Stimulated activated CD8-positive, alpha-beta memory T cell treated with anti-CD3 and anti-CD28 coated beads, Interleukin-4, amount 100 ng/mL, for 24 hours (primary cell): ENCODE measurements at regions not wholly inside any gene's neighbourhood (a gene's known extent, or its start where the extent isn't known, plus 50 kb on each side); places are given as distances from the start of the nearest gene placed in this dataset.
"Not testable (repeated sequence)": the region's sequence is repeated elsewhere in the genome, so short reads cannot be mapped to it uniquely, and the experiment has no call there.

ENCODE experiments used
- DNase-seq: peaks from one replicate; pipeline ENCODE4 v3.0.0-alpha.2; 2020; ENCODE audit warnings: low read depth

DNA sequence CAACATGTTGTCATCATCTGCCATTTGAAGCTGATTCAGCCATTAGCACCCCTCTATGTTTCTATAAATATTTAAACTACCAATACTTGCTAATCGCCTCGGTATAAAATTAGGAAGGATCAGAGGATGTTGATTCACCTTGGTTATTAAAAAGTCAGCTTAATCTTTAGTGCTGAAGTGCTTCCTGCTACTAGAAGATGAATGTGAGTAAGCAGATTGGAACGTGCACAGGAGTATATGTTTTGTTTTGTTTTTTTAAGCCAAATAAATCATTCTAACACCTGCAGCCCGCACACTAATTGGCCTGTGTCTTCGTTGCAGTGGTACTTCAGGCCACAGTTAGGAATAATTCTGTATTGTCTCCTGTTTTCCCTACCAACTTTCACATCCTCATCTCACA lies 485.7 kb downstream of the AJAP1 start:
- DNase-seq: no peak

DNA sequence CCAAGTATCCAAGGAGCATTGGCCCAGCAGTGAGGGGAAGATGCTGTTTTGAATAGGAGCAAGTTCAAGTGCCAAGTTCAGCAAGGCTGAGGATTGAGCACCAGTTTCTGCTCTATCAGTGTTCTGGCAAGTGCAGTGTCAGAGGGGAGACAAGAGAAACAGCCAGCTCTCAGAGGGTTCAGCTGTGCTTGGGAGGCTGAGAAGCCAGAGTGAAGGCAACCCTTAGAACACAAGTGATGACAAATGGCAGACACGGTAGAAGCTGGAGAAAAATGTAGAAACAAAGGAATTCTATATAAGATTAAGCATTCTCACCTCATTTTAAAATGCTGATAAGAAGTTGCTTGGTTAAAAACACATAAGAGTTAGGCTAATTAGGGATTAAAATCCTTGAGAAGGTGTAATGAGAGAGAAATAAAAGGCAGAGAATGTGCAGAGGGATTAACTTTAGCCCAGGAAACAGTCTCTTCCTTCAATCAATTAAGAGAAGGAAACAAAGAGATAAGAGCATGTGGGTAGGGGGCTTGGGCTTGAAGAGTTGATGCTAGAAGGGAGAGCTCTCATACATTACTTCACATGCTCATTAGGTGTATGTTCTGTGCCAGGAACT lies 475.4 kb downstream of the AJAP1 start:
- no peak for DNase-seq

DNA sequence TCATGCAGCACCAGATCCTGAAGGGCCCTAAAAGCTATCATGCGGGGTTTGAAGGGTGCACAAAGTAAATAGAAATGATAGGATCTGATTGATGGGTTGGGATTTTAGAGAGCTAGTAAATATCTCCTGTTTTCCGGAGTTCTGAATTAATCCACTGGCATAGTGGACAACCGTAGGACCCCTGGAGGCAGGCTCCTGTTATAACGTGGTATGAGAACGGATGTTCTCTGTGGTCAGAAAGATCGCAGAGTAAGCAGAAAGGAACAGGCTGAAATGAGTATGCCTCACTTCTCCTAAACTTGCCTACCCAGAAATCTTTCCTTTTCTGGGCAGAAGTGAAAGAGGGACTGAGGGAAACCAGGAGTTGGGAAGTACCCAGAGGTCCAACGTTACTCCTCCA lies 470.8 kb downstream of the AJAP1 start:
- DNase-seq: no peak

DNA sequence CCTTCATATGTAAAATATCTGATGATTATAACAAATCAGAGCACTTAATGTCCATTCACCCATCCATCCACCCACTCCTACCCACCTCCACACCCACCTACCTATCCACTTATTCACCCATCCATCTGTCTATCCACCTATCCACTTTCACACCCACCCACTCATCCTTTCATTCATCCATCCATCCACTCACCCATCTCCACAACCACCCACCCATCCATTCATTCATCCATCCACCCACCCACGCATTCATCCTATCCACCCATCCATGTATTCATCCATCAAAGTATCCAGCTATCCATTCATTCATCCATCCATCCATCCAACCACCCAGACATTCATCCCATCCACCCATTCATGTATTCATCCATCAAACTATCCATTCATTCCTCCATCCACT lies 466.1 kb downstream of the AJAP1 start:
- DNase-seq: no peak

DNA sequence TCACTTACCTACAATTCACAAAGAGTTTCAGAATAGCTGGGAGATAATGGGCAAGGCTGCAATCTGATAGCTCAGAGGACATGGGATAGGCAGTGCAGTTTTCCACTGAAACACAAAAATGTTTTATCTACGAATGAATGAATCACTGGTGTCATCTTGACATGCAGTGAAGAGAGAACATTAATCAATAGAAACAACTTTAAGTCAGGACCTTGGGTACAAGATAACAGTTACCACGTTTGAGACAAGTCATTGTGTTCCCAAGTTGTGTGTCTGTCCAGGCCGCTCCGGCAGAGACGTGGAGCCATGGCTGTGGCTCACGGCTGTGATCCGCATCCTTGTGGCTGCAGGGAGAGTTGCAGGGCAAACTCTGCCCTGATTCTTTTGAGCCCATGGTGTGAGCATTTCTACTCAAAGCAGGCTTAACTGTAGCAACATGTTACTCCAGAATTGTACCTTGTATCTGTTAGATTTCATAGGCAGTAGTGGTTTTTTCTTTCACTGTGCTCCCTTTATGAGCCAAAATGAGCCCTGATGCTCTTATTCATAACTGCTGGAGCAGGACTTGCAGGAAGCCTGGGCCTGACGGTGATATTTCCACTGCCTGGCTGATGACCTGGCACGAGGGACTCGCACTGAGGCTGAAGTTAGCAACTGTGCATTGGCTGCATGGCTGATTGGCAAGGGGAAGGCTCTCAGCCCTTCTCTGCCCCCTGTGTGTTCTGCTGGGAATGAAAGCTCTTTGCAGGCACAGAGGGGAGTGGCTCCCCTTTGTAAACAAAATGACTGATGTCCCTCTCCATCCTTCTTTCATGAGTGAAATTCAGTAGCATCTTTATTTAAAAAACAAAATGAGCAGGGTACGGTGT lies 465.2 kb downstream of the AJAP1 start:
- no peak for DNase-seq

DNA sequence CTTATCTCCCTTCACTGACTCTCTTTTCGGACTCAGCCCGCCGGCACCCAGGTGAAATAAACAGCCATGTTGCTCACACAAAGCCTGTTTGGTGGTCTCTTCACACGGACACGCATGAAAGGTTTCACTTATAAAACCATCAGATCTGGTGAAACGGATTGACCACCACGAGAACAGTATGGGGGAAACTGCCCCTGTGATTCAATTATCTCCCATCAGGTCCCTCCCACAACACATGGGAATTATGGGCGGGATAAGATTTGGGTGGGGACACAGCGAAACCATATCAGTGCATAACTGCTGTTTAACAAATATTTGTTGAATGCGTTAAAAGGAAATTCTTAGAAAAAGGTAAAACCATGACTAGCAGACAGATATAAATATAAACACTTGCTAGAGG lies 464.4 kb downstream of the AJAP1 start:
- DNase-seq: not testable (repeated sequence)

DNA sequence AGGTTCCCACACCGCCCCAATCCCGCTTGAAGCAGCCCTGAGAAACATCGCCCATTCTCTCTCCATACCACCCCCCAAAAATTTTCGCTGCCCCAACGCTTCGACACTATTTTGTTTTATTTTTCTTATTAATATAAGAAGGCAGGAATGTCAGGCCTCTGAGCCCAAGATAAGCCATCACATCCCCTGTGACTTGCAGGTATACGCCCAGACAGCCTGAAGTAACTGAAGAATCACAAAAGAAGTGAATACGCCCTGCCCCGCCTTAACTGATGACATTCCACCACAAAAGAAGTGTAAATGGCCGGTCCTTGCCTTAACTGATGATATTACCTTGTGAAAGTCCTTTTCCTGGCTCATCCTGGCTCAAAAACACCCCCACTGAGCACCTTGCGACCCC lies 463.9 kb downstream of the AJAP1 start:
- DNase-seq: not testable (repeated sequence)

DNA sequence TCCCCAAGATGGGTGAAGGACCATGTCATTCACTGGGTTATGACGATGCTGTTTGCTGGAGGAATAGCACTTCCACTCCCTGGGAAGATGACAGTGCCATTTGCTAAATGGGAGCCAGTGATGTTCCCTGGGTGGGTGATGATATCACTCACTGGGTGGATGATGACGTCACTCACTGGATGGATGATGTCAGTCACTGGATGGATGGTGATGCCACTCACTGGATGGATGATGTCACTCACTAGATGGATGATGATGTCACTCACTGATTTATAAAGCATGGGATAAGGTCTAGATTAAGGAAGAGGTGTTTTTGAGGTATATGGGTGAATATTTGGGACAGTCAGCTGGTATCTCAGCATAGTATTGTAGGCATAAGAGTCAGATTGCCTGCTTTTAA lies 457.2 kb downstream of the AJAP1 start:
- no peak for DNase-seq

DNA sequence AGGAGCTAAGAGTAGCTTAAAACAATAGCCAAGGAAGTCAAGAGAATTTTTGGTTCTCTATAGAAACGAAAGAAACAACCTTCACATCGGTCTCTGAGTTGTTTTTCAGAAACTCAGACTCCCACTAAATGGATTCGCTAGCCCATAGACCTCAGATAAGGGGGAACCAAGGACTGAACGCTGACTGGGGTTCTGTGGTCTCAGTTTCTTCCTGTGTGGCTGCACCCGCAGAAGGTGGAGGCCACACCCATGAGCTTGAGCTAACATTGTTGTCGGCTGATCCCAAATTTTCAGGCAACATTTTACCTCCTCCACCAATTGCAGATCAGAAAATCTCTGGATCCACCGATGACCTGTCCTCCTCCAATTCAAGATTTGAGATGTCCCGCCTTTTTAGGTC lies 456.1 kb downstream of the AJAP1 start:
- no peak for DNase-seq

DNA sequence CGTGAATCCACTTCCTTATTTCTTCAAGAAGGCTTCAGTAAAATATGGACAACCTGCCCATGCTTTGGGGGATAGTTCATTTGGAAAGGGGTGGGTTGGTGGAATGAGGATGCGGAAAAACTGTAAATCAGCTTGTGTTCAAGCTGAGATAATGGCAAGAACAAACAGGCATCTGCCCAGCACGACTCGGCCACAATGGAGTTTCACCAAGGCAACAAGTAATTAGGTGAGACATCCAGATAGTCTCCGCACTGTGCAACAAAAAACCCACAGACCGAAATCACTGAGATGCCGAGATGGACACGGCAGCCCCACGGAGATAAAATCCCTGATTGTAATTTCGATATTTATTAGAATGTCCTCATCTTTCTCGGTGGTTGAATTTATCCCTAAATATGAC lies 455.2 kb downstream of the AJAP1 start:
- no peak for DNase-seq

DNA sequence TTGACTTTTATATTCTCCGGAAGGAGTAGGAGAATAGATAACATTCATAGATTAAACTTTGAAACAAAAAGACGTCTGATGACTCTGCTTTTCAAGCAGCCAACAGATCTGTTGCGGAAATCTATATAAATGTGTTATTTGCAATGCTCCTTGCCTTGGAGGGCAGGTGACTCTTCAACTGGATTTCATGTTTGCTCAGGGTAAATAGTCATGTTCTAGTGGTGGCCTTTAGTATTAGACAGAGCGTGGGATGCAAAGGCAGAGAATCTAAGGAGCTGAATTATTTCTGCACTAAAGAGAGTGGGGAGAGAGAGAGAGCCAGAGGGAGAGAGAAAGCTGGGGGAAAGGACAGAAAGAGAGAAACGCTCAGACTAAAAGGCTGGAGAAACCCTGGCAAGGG lies 454.3 kb downstream of the AJAP1 start:
- DNase-seq: no peak

DNA sequence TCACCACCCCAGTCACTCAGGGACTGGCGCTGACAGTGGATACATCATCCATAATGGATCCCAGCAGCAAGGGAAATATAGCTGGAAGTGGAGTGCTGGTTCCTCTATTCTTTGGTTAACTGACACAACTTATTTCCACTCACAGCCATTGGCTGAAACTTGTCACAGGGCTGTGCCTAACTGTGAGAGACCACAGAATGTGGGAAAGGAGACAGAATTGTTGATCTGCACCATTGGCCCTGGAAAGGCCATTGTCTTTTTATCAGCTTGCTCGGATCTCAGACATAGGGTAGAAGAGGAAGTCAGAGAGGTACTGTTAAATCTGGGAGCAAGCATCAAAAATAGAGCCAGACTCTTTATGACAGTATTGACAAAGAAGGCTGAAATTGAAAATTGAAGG lies 451.3 kb downstream of the AJAP1 start:
- no peak for DNase-seq

DNA sequence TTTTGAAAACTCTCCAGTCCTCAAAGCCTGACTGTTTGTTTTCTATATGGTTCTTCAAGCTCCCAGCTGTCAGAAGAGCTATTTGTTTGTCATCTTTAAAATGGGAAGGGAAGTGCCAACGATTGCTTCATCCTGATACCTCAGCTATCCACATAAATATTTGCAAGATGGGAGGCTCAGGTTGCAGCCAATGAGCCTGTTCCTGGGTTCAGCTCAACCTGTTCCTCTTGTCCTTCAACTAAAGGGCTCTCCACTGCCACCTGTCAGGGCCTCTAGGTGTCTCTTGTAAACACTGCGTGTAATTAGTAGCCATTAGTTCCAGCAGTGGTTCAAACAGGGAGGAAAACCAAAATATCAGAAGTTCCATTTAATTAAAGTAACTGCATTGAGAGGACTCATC lies 445.1 kb downstream of the AJAP1 start:
- DNase-seq: no peak

DNA sequence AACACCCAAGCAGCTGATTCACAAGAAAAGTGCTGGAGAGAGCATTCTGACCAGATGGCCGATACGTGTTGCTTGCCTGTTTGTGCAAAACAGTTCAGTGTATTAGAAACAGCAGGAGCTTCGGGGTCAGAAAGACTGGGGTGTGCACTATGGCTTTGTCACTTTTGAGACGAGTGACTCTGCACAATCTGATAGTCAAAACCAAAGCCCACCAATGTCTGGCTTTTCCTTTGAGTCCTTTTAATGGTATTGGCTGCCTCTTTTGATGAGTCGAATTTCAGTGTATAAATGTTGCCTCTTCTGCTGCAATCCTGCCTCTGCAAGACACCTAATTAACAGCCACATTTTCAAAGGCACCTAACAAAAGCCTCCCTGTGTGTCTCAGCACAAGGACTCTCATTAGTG lies 444.6 kb downstream of the AJAP1 start:
- no peak for DNase-seq

DNA sequence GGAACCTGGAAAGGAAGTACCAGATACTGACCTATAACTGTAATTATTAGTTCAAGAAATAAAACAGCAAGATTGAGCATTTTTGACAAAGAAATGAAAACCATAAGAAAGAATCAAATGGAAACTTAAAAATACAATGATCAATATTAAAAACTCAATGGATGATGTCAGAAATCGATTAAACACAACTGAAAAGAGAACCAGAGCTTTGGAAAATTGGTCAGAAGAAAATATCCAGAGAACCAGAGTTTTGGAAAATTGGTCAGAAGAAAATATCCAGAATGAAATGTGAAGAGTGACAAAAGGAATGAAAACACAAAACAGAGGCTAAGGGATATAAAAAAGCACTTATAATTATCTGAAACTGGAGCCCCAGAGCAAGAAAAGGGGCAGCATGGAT lies 438.6 kb downstream of the AJAP1 start:
- DNase-seq: no peak

DNA sequence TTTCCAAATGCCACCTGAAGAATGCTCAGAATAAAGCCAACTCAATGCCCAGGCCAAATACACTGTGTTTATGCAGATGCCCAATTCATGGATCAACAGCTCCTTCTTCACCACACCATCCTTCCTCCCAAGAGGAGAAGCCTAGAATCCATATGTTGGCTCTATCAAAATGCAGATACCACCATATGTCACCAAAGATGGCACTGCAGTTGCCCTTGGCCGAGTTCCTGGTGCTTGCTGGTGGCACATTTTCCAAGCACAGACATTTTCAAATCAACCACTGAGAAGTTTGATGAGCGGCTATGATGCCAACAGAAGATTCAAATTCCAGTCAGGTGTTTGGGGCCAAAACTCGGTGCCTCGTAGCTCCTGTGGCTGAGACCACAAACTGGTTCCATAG lies 430.3 kb downstream of the AJAP1 start:
- no peak for DNase-seq

DNA sequence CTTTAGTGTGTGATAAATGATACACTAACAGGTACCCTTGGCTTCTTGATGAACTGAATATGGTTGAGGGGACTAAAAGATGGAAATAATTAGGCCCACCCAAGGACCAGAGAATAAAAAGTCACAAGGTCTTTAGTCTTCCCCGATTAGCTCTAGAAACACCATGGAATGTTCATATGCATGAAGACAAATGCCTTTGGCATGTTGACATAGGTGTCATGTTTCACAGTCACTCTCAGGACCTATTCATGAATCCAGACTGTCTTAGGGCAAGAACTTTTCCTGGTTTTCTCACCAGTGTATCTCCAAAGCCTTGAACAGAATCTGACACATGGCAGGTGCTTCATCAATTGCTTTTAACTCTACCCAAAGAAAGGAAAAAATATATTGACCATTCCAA lies 412.8 kb downstream of the AJAP1 start:
- no peak for DNase-seq

DNA sequence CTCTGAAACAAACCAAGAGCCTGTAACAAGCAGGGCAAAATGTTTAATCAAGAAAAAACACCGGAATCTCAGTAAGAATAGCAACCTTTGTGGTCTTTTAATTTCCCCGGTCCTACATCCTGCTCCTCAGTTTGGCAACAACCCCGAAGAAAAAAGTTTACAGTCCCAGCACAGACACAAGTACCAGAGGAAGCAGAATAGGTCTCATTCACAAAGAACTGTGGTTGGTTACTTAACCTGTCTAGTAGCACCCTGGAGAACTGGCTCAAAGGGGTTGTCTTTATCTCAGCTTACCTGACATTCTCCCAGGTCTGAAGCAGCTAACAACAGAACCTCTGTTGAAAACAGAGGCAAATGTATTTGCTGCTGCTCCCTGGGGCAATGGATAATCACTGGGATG lies 399.3 kb downstream of the AJAP1 start:
- DNase-seq: no peak

DNA sequence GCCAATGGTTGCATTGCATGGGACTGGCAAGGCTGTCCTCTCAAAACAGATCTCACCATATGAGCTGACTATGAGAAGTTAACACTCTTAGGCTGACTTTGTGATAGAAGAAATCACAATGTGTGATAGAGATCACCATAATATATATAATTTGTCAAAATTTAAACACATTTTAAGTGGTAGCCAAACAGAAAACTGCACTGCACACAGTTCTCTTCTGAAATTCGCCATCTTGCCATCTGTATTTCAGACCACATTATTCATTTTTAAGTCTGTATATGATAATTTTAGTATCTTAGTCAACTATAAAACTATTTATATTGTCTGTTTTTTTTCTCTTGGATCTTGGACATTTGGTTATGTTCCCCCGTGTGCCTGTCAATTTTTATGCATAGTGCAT lies 374.7 kb downstream of the AJAP1 start:
- no peak for DNase-seq

DNA sequence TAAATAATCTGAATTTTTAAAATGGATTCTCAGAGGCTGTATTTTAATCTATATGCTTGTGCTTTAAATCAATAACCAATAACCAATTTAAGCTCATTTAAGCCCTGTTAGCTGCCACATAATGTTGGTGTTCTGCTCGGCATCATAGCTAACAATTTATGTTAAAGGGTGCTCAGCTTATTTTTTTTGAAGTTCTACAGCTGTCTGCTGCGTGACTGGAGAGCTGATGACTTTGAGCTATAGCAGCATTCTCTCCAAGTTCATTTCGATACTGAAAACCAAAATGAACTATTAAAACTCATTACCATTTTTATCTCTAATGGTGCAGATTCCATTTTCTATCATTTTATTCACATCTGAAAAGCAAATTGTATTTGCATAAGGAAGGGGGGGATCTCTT lies 357.8 kb downstream of the AJAP1 start:
- DNase-seq: no peak

DNA sequence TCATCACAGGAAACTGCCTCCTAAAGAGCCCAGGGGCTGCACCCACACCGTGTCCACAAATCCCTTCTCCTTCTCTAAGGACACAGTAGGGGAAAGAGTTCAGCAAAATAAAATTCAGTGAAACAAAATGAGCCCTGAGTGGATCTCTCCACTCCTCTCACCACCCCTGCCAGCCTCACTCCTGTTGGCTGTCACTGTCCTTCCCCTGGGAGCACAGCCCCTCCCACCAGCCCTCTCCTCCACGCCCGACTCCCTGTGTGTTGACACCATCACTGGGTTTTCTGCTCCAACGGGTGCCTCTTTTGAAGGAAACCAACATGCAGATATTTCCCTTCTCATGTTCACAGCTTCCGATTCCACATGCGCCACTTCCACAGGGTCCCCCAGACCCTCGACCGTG lies 356.2 kb downstream of the AJAP1 start:
- no peak for DNase-seq

DNA sequence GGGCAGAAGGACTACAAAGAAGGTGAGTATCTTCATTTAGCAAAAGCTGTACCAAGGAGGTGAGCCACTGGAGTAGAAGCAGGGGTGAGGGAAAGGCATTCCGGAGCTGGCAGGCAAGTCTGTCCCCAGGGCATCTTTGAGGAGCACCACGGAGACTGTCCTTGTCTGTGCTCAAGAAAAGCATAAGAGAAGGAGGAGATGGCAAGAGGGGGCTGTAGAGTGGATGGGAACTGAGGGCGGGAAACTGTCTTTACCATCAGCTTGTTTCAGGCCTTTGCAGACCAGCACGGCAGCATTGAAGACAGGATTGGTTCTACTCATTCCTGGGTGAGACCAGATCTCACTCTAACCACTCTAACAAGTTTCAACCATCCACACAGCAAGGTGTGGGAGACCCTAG lies 355.8 kb downstream of the AJAP1 start:
- DNase-seq: no peak

DNA sequence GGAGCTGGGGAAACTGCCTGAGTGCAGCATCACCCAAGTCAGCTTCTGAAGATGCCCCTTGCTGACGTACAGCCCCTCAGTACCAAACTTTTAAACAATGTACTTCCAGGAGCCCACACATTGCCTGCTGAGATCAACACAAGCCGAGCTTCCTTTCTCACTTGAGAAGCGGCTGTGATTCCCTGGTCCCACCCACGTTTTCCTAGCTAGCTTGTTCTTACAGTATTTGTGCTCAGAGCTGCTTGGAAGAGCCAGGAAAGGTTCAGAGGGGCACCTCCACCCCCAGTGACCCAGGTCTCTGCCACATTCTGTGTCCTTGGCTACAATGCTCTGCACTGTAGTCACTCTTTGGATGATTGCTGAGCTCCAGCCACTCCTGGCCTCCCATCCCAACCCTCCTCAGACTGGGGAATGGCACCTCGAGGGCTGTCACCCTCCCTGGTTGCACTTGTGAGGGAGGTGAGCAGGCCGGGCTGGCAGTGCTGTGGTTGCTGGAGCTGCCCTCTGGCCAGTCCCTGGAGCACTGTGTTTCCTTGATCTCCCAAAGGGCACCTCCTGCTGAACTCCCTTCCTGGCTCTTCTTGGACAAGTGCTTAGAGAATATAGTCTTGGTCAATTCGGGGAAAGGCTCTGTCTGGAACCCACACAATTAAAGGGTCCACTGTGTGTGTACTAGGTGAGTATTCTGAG lies 355.1 kb downstream of the AJAP1 start:
- DNase-seq: no peak
